GM06990 (cell line): ENCODE measurements at regions not wholly inside any gene's neighbourhood (a gene's known extent, or its start where the extent isn't known, plus 50 kb on each side); places are given as distances from the start of the nearest gene placed in this dataset.
"Not testable (repeated sequence)": the region's sequence is repeated elsewhere in the genome, so short reads cannot be mapped to it uniquely, and the experiment has no call there.

Experiments
- DNase-seq: peaks from one replicate; pipeline ENCODE4 v3.0.0-alpha.2; 2011; ENCODE audit not compliant: insufficient read length; ENCODE audit errors: extremely low read depth
- H3K27me3 ChIP-seq: replicated peaks from 2 replicates; pipeline ENCODE4 v1.6.0; 2011; ENCODE audit warnings: low read length; ENCODE audit not compliant: control insufficient read depth, insufficient read depth
- H3K36me3 ChIP-seq: 2 replicates; pipeline ENCODE4 v1.5.1; 2011; ENCODE audit warnings: low read length; ENCODE audit not compliant: control insufficient read depth, insufficient read depth
- H3K4me3 ChIP-seq: replicated peaks from 2 replicates; pipeline ENCODE4 v1.5.1; 2011; ENCODE audit warnings: low read depth, mild to moderate bottlenecking, control low read depth, low read length
- CTCF ChIP-seq: IDR thresholded peaks from 2 replicates; pipeline ENCODE4 v1.5.1; 2011; ENCODE audit warnings: low read length, control low read depth, mild to moderate bottlenecking, inconsistent platforms; ENCODE audit not compliant: insufficient read depth, poor library complexity, severe bottlenecking

- no peak for DNase-seq
- H3K27me3 ChIP-seq, result no peaks in the 10 kb centered on the region
- H3K36me3 ChIP-seq, result no peaks in the 10 kb centered on the region
- no peak overlapping the region for H3K4me3 ChIP-seq
- no peak for TF ChIP-seq CTCF
These were observed 72.9 kb upstream of the PAX8 start for GRCh38 chr2:113351375-113352355.

DNA sequence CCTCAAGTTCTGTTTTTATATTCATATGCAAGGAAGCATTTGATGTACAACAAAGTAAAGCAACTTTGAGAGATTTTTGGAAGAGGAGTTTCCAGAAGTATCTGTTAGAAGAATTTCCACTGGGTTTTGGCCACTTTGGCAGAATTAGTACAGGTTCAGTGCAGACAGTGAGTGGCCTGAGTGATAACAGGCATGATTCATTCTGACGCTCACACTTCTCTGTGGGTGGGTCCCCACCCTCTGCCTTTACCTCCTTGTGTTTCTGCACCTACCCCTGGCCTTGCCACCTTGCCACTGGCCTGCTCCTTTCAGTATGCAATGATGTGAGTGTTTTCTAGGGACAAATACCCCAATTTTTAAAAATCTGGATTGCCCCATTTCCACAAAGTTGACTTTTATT lies 65.1 kb upstream of the PAX8 start:
- not testable (repeated sequence) for H3K4me3 ChIP-seq, H3K27me3 ChIP-seq

GRCh38 chr2:113342650-113343049 lies 63.9 kb upstream of the PAX8 start:
- DNase-seq, result no peak
- no peaks in the 10 kb centered on the region for H3K36me3 ChIP-seq
- TF ChIP-seq CTCF, result no peak
- peaks cover 2% of the 10 kb centered on the region; the same call in 1 of the 2 replicates for H3K27me3 ChIP-seq
- no peak overlapping the region for H3K4me3 ChIP-seq

More for the DNA sequence above, 65.1 kb upstream of the PAX8 start:
- H3K36me3 ChIP-seq, DNase-seq: not testable (repeated sequence)

DNA sequence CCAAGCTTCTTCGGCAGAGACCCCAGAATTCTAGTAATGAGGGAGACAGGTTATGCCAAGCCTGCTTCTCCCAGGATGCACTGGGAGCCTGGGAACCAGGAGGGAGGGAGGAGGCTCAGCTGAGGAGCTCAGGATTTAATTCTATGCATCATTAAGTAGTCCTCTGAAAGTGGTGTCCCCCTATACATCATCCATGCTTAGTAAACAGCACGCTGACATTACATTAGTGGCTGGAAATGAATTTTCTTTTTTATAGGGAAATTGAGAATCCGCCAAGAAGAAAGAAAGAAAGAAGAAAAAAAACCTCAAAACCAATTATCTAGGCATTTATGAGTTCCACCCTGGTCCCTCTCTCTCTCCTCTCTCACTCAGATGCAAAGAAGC lies 63.1 kb upstream of the PAX8 start:
- not testable (repeated sequence) for DNase-seq, H3K27me3 ChIP-seq, H3K4me3 ChIP-seq, H3K36me3 ChIP-seq

GRCh38 chr2:113341191-113341869 lies 62.6 kb upstream of the PAX8 start:
- no peak for DNase-seq
- no peak for TF ChIP-seq CTCF
- Histone ChIP-seq H3K36me3 (no peaks in the 10 kb centered on the region), H3K4me3 (no peak overlapping the region), H3K27me3 (peaks cover 2% of the 10 kb centered on the region; the same call in 1 of the 2 replicates)

DNA sequence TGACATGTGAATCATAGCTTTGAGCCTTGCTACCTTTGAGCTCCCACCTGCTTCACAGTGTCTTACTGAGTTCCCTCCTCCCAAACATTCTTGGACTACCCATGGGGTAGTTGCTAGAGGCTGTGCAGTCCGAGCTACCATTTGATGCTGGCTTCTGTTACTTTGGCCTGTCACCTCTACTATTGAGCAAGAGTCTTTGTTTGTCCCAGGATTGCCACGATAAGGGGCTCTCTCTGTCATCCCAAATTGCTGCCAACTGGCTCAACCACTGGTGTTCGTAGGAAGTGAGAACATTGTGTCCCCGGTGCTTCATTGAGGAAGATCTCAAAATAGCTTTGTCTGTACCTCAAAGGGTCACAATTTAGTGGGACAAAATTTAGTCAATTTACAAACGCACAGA lies 59.1 kb upstream of the PAX8 start:
- no peak overlapping the region for H3K4me3 ChIP-seq
- H3K36me3 ChIP-seq, result no peaks in the 10 kb centered on the region
- peaks cover 2% of the 10 kb centered on the region for H3K27me3 ChIP-seq
- TF ChIP-seq CTCF, result no peak
- DNase-seq, result no peak

- not testable (repeated sequence) for H3K4me3 ChIP-seq, H3K36me3 ChIP-seq, DNase-seq, H3K27me3 ChIP-seq
These were observed 57.3 kb upstream of the PAX8 start for GRCh38 chr2:113336040-113336439.
